ENCODE measurements at regions not wholly inside any gene's neighbourhood (a gene's known extent, or its start where the extent isn't known, plus 50 kb on each side); places are given as distances from the start of the nearest gene placed in this dataset.

GRCh38 chrX:12042615-12043014, 95.7 kb upstream of the FRMPD4 start:
- Histone ChIP-seq H3K4me3 (no peak overlapping the region), H3K9me3 (no peaks in the 10 kb centered on the region), H3K36me3 (no peaks in the 10 kb centered on the region), H3K27ac (no peak overlapping the region), H3K4me1 (no peaks in the 10 kb centered on the region), H3K27me3 (no peaks in the 10 kb centered on the region)
- DNase-seq = no peak
- no peak for TF ChIP-seq CTCF (IDR thresholded peaks at IDR 0.05)
- intact Hi-C loops (cut with DNase I; ENCODE audit: low total_unique reads) = no loop called here

- Histone ChIP-seq H3K27ac (no peak overlapping the region), H3K27me3 (no peaks in the 10 kb centered on the region), H3K4me1 (no peaks in the 10 kb centered on the region), H3K9me3 (no peaks in the 10 kb centered on the region), H3K4me3 (no peak overlapping the region), H3K36me3 (no peaks in the 10 kb centered on the region)
- intact Hi-C loops (cut with DNase I; ENCODE audit: low total_unique reads) = no loop called here
- no peak for TF ChIP-seq CTCF (IDR thresholded peaks at IDR 0.05)
- no peak for DNase-seq
Observed at GRCh38 chrX:12052109-12052508, 86.2 kb upstream of the FRMPD4 start.

- Histone ChIP-seq H3K4me1 (no peaks in the 10 kb centered on the region), H3K27me3 (no peaks in the 10 kb centered on the region), H3K9me3 (no peaks in the 10 kb centered on the region), H3K36me3 (no peaks in the 10 kb centered on the region), H3K27ac (no peak overlapping the region), H3K4me3 (no peak overlapping the region)
- intact Hi-C loops (cut with DNase I; ENCODE audit: low total_unique reads) = no loop called here
- DNase-seq = no peak
- no peak for TF ChIP-seq CTCF (IDR thresholded peaks at IDR 0.05)
Observed at GRCh38 chrX:12058087-12058486, 80.2 kb upstream of the FRMPD4 start.

- no peak for TF ChIP-seq CTCF (IDR thresholded peaks at IDR 0.05)
- no peak for DNase-seq
Observed at GRCh38 chrX:12060489-12061260, 77.6 kb upstream of the FRMPD4 start.

GRCh38 chrX:12065251-12065650, 73.0 kb upstream of the FRMPD4 start:
- H3K36me3 ChIP-seq = no peaks in the 10 kb centered on the region
- H3K4me3 ChIP-seq = no peak overlapping the region
- DNase-seq = no peak
- no peaks in the 10 kb centered on the region for H3K27me3 ChIP-seq
- H3K4me1 ChIP-seq = no peaks in the 10 kb centered on the region
- TF ChIP-seq CTCF (IDR thresholded peaks at IDR 0.05) = no peak
- no peaks in the 10 kb centered on the region for H3K9me3 ChIP-seq
- intact Hi-C loops (cut with DNase I; ENCODE audit: low total_unique reads) = no loop called here
- no peak overlapping the region for H3K27ac ChIP-seq

More at GRCh38 chrX:12060489-12061260, 77.6 kb upstream of the FRMPD4 start:
- Histone ChIP-seq H3K4me3 (no peak overlapping the region), H3K36me3 (no peaks in the 10 kb centered on the region), H3K27ac (no peak overlapping the region), H3K27me3 (no peaks in the 10 kb centered on the region), H3K9me3 (no peaks in the 10 kb centered on the region), H3K4me1 (no peaks in the 10 kb centered on the region)
- intact Hi-C loops (cut with DNase I; ENCODE audit: low total_unique reads) = no loop called here
